SK-N-SH treated with all-trans-retinoic acid at 6 μM for 48 hours (cell line): ENCODE measurements at regions not wholly inside any gene's neighbourhood (a gene's known extent, or its start where the extent isn't known, plus 50 kb on each side); places are given as distances from the start of the nearest gene placed in this dataset.

Experiments
- ATAC-seq: fragments of 200-7000 bp; cut with Tn5 transposase; 3 replicates; pipeline ENCODE4 v1.9.1; 2020; ENCODE audit warnings: mild to moderate bottlenecking, moderate library complexity
- ARNTL ChIP-seq: fragments of 450-650 bp; formaldehyde crosslinking; IDR thresholded peaks from 2 replicates; pipeline ENCODE4 v1.5.0; 2020; ENCODE audit warnings: low read depth, mild to moderate bottlenecking, moderate library complexity, borderline replicate concordance
- CSDC2 ChIP-seq: fragments of 250-450 bp; sonication (Bioruptor Pico); IDR thresholded peaks from 2 replicates; pipeline ENCODE4 v1.5.0; 2020; ENCODE audit warnings: mild to moderate bottlenecking, moderate library complexity
- ESRRG ChIP-seq: fragments of 250-450 bp; sonication (Bioruptor Pico); IDR thresholded peaks from 2 replicates; pipeline ENCODE4 v1.6.1; 2021; ENCODE audit warnings: mild to moderate bottlenecking
- GLIS3 ChIP-seq: fragments of 250-450 bp; sonication (Bioruptor Pico); IDR thresholded peaks from 2 replicates; pipeline ENCODE4 v1.5.0; 2020; ENCODE audit warnings: mild to moderate bottlenecking, moderate library complexity
- ISL1 ChIP-seq: fragments of 250-450 bp; sonication (Bioruptor Pico); IDR thresholded peaks from 2 replicates; pipeline ENCODE4 v2.1.2; 2022; ENCODE audit warnings: mild to moderate bottlenecking, moderate library complexity
- OSR1 ChIP-seq: fragments of 250-450 bp; sonication (Bioruptor Pico); IDR thresholded peaks from 2 replicates; pipeline ENCODE4 v1.8.0; 2022; ENCODE audit warnings: moderate library complexity, mild to moderate bottlenecking, inconsistent platforms
- PPARA ChIP-seq: fragments of 250-450 bp; sonication (Bioruptor Pico); IDR thresholded peaks from 2 replicates; pipeline ENCODE4 v1.5.0; 2020; ENCODE audit warnings: mild to moderate bottlenecking, borderline replicate concordance
- RARB ChIP-seq: fragments of 250-450 bp; sonication (Bioruptor Pico); IDR thresholded peaks from 2 replicates; pipeline ENCODE4 v1.8.0; 2021; ENCODE audit warnings: mild to moderate bottlenecking, moderate library complexity
- SNAI2 ChIP-seq: fragments of 250-450 bp; sonication (Bioruptor Pico); IDR thresholded peaks from 2 replicates; pipeline ENCODE4 v1.5.0; 2020; ENCODE audit warnings: mild to moderate bottlenecking, moderate library complexity
- TOX ChIP-seq: fragments of 250-450 bp; sonication (Bioruptor Pico); IDR thresholded peaks from 2 replicates; pipeline ENCODE4 v1.8.0; 2021; ENCODE audit warnings: mild to moderate bottlenecking, moderate library complexity, borderline replicate concordance
- TSHZ2 ChIP-seq: fragments of 250-450 bp; sonication (Bioruptor Pico); IDR thresholded peaks from 2 replicates; pipeline ENCODE4 v1.5.0; 2020; ENCODE audit warnings: mild to moderate bottlenecking, moderate library complexity
- ZC3H10 ChIP-seq: fragments of 250-450 bp; sonication (Bioruptor Pico); IDR thresholded peaks from 2 replicates; pipeline ENCODE4 v1.5.1; 2021; ENCODE audit warnings: mild to moderate bottlenecking, moderate library complexity
- ZFP3 ChIP-seq: fragments of 250-450 bp; sonication (Bioruptor Pico); IDR thresholded peaks from 2 replicates; pipeline ENCODE4 v1.5.0; 2020; ENCODE audit warnings: mild to moderate bottlenecking, moderate library complexity
- ZFP30 ChIP-seq: fragments of 450-650 bp; formaldehyde crosslinking; IDR thresholded peaks from 2 replicates; pipeline ENCODE4 v1.5.0; 2022; ENCODE audit warnings: mild to moderate bottlenecking, moderate library complexity
- ZNF565 ChIP-seq: fragments of 450-650 bp; formaldehyde crosslinking; conservative IDR thresholded peaks from 2 replicates; pipeline ENCODE4 v1.5.0; 2020; ENCODE audit warnings: low read depth, mild to moderate bottlenecking, moderate library complexity
- ZNF70 ChIP-seq: fragments of 450-650 bp; formaldehyde crosslinking; IDR thresholded peaks from 2 replicates; pipeline ENCODE4 v1.5.0; 2020; ENCODE audit warnings: mild to moderate bottlenecking, moderate library complexity
- ZNF8 ChIP-seq: fragments of 450-650 bp; formaldehyde crosslinking; IDR thresholded peaks from 2 replicates; pipeline ENCODE4 v1.5.0; 2020; ENCODE audit warnings: mild to moderate bottlenecking, moderate library complexity
- TF ChIP-seq, protein P1 (sequence below): fragments of 250-450 bp; sonication (Bioruptor Pico); IDR thresholded peaks from 2 replicates; pipeline ENCODE4 v1.5.1; 2021; ENCODE audit warnings: mild to moderate bottlenecking, moderate library complexity
- TF ChIP-seq, protein P2 (sequence below): fragments of 250-450 bp; sonication (Bioruptor Pico); IDR thresholded peaks from 2 replicates; pipeline ENCODE4 v1.5.1; 2020; ENCODE audit warnings: low read depth, mild to moderate bottlenecking, moderate library complexity
- TF ChIP-seq, protein P3 (sequence below): fragments of 250-450 bp; sonication (Bioruptor Pico); IDR thresholded peaks from 2 replicates; pipeline ENCODE4 v1.8.0; 2020; ENCODE audit warnings: mild to moderate bottlenecking, moderate library complexity, borderline replicate concordance

GRCh38 chr5:125661584-125661983 is 761.6 kb upstream of the GRAMD2B start:
- ATAC-seq = no peak
- TF ChIP-seq ESRRG (CRISPR knock-in tag) (no peak), ZC3H10 (CRISPR knock-in tag) (no peak), ZFP30 (CRISPR knock-in tag) (no peak), OSR1 (CRISPR knock-in tag) (no peak), ZNF8 (CRISPR knock-in tag) (no peak), ZFP3 (no peak), PPARA (no peak)
- TF ChIP-seq, protein P1, sequence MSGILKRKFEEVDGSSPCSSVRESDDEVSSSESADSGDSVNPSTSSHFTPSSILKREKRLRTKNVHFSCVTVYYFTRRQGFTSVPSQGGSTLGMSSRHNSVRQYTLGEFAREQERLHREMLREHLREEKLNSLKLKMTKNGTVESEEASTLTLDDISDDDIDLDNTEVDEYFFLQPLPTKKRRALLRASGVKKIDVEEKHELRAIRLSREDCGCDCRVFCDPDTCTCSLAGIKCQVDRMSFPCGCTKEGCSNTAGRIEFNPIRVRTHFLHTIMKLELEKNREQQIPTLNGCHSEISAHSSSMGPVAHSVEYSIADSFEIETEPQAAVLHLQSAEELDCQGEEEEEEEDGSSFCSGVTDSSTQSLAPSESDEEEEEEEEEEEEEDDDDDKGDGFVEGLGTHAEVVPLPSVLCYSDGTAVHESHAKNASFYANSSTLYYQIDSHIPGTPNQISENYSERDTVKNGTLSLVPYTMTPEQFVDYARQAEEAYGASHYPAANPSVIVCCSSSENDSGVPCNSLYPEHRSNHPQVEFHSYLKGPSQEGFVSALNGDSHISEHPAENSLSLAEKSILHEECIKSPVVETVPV (CRISPR knock-in tag) = no peak
- TF ChIP-seq, protein P2, sequence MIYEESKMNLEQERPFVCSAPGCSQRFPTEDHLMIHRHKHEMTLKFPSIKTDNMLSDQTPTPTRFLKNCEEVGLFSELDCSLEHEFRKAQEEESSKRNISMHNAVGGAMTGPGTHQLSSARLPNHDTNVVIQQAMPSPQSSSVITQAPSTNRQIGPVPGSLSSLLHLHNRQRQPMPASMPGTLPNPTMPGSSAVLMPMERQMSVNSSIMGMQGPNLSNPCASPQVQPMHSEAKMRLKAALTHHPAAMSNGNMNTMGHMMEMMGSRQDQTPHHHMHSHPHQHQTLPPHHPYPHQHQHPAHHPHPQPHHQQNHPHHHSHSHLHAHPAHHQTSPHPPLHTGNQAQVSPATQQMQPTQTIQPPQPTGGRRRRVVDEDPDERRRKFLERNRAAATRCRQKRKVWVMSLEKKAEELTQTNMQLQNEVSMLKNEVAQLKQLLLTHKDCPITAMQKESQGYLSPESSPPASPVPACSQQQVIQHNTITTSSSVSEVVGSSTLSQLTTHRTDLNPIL (CRISPR knock-in tag) = no peak
- TF ChIP-seq, protein P3, sequence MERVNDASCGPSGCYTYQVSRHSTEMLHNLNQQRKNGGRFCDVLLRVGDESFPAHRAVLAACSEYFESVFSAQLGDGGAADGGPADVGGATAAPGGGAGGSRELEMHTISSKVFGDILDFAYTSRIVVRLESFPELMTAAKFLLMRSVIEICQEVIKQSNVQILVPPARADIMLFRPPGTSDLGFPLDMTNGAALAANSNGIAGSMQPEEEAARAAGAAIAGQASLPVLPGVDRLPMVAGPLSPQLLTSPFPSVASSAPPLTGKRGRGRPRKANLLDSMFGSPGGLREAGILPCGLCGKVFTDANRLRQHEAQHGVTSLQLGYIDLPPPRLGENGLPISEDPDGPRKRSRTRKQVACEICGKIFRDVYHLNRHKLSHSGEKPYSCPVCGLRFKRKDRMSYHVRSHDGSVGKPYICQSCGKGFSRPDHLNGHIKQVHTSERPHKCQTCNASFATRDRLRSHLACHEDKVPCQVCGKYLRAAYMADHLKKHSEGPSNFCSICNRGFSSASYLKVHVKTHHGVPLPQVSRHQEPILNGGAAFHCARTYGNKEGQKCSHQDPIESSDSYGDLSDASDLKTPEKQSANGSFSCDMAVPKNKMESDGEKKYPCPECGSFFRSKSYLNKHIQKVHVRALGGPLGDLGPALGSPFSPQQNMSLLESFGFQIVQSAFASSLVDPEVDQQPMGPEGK (CRISPR knock-in tag) = no peak

DNA sequence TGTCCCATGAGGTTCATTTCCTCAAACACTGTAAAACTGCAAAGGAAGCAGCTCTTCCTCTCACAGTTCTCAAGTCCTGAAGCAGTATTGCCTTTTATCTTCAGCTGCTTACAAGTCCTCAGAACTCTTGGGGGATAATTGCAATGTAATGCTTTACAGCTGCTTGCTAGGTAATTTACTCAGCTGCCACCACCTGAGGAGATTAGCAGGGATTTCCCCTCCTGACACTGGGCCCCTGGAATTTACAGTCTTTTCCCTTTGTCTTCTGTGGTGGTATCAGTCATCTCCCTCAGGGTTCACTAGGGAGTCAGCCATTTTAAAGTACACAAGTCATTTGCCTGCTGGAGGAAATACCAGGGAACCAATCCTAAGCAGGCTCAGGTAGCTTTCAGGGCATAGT is 754.3 kb upstream of the GRAMD2B start:
- no peak for ATAC-seq
- TF ChIP-seq GLIS3 (CRISPR knock-in tag) = no peak
- no peak for TF ChIP-seq ISL1 (CRISPR knock-in tag)
- no peak for TF ChIP-seq PPARA
- no peak for TF ChIP-seq ZNF70 (CRISPR knock-in tag)
- no peak for TF ChIP-seq CSDC2
- TF ChIP-seq OSR1 (CRISPR knock-in tag) = no peak
- no peak for TF ChIP-seq SNAI2 (CRISPR knock-in tag)
- no peak for TF ChIP-seq ZFP30 (CRISPR knock-in tag)
- TF ChIP-seq, protein P1 (CRISPR knock-in tag) = no peak
- no peak for TF ChIP-seq ZNF8 (CRISPR knock-in tag)
- TF ChIP-seq TSHZ2 (CRISPR knock-in tag) = no peak
- TF ChIP-seq ZC3H10 (CRISPR knock-in tag) = no peak
- TF ChIP-seq ZFP3 = no peak
- TF ChIP-seq, protein P2 (CRISPR knock-in tag) = no peak
- TF ChIP-seq TOX = no peak
- TF ChIP-seq, protein P3 (CRISPR knock-in tag) = no peak
- TF ChIP-seq ARNTL (CRISPR knock-in tag) = no peak
- TF ChIP-seq ZNF565 (CRISPR knock-in tag) = no peak
- no peak for TF ChIP-seq ESRRG (CRISPR knock-in tag)
- no peak for TF ChIP-seq RARB
